ENCODE measurements at regions not wholly inside any gene's neighbourhood (a gene's known extent, or its start where the extent isn't known, plus 50 kb on each side); places are given as distances from the start of the nearest gene placed in this dataset.

DNA sequence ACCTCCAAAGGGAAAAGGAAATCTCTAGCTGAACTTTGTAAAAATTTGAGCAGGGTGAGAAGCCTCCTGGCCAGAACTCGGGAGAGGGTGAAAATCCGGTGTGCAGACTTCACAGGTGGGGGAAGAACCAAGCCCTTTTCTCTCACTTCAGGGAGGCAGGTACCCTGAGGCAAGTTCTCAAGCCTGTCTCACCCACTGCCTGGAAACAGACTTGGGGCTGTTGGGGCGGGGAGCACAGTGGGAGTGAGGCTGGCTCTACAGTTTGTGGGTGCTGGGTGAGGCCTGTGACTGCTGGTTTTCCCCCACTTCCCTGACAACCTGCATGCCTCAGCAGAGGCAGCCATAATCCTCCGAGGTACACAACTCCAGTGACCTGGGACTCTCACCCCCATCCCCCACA lies 187.1 kb downstream of the KIF4B start:
- no peak for DNase-seq (ENCODE audit: low read depth)

DNA sequence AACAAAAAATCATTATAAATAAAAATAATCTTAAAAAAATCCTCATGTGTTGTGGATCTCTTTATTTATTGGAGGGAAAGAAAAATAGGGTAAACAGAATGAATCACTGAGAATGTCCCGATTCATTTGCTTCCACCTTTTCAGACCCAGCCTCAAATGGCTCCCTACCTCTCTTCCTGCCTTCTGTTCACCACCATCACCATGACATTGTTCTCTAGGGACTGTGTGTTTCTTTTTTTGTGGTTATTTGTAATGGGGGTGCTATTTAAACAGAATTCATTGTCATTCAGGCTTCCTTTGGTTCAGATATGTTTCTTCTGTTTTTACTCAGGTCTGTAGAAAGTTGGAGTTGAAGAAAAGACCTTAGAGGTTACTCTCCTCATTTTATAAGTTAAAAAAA lies 198.2 kb downstream of the KIF4B start:
- no peak for DNase-seq (ENCODE audit: low read depth)

DNA sequence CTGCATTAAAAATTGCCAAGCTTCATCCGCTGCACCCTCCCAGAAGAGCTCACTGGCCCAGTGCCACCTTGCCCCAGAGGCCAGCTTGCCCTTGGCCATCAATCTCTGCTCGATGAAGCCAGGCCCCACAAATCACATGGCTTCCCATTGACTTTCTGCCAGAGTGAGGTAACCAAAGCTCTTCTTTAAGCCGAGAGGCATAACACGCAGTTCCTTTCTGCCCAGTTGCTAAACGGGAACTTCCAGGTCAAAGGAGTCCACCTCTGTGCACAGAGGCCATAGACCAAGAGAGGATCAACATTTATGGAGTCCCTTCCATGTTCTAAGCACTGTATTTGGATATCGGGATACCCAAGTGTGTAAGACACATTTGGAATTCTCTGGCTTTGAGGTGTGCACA lies 208.8 kb downstream of the KIF4B start:
- DNase-seq (ENCODE audit: low read depth) = no peak

DNA sequence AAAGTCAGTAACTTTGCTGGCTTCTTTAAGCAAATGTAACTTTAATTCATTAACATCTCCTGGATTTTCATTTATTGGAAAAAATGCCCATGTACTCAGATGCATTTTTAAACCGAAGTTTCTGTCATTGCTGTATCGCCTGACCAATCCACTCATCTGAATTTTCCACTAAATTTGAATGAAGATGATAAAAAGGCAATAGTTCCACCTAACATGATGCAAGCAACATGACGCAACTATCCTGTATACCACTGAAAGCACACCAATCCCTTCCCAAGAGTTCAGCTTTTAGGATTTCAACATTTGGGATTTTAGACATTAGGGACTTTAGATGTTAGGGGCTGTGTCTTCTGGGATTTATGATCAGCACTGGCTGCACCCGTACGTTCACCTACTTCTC lies 215.6 kb downstream of the KIF4B start:
- DNase-seq (ENCODE audit: low read depth) = no peak

DNA sequence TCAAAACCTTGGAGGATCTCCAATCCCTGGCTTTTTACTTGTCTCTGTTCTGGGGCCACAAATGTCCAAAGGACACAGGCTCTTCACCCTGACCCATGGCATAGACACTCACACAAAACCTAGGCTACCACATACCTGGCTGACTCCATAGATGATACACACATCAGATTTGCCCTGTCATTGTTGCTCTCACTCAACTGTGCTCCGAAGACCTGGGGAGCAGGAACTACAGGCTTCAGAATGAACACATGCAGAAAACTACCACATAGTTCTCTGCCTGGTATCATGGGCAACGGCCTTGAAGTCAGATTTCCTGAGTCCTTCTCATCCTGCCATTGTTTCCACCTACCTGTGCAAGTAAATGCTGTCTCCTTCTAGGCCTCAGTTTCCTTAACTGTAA lies 226.2 kb downstream of the KIF4B start:
- no peak for DNase-seq (ENCODE audit: low read depth)

DNA sequence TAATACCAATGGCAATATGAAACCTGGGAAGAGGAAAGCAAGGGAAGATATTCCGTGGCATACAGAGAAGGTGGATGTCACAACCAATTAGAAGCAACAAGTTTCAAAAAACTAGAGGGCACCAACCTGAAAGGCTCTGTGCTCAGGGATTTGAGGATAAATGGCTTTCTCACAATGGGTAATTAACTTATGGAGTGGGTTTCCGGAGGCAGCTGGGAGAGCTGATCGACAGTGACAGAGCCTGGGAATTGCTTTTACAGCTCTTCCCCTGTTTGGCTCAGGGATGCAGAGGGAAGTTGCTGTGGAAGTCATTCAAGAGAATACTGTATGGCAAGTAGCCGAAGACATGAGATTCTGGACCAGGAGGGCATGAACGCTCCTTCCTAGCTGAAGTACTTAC lies 237.0 kb downstream of the KIF4B start:
- DNase-seq (ENCODE audit: low read depth) = no peak

DNA sequence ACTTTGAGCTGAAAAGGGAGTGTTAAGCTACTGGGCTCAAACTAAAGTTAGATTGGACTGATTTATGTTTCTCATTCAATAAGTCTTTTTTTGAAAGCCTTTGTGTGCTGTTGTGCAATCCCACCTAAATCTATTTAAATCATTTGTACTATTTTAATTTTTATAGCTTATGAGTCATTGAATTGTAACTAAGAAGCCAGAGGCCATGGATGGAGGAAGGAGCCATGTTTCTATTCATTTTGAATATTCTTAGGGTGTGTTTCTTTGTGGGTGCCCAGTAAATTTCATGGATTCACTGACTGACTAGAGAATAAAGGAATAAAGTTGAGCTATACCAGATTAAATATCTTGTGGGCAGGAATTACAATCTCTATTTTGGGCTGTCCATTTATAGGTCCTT lies 238.5 kb downstream of the KIF4B start:
- DNase-seq (ENCODE audit: low read depth) = no peak

DNA sequence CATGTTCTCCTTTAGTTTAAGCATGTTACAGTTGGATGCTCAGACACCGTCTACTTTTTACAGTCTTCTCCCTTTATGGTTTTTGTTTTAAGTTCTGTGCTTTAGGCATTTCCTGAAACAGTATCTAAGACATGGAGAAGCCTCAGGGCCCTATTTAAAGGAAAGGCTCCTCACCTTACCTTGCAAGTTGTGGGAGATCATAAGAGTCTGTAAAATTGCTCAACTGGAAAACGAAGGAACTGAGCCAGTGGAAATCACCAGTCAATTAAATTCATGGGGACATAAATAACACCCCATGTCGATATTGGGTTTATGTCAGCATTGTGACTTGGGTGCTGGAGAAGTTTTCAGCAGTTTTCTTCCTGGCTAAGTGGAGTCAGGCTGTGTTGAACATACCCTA lies 239.2 kb downstream of the KIF4B start:
- DNase-seq (ENCODE audit: low read depth) = no peak

DNA sequence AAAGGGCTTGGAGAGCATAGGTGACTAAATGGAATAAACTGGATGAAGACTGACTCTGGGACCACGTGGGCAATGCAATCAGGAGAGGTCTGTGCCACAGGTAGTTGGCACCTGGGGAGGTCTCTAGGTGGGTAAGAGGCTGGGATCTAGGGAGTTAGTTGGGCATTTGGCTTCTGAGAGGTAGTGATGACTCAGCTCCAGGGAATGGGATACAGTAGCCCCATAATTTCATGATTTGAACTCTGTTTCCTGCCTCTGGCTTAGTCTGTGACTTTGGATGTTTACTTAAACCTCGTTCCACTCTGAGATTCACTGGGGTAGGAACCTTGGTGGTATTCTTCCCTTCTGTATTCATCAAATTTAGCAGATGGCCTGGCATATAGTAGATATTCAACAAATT lies 240.8 kb downstream of the KIF4B start:
- DNase-seq (ENCODE audit: low read depth) = no peak

DNA sequence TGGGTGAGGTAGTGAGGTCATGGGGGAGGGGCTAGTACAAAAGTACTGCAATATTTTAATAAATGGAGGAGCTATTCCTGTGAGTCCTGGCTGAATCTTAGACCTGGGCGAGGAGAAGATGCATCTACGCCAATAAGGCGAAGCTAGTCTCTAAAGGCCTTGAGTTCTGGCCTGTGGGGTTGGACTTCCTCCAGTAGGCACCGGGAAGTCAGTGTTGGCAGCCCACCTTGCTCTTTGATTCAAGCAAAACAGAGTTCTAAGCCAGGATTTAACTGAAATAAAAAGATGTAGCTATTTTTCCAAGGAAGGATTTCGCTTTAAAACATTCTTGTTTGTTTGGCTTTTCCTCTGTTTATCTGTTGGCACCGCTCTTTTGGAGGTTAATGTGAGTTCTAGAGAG lies 244.6 kb downstream of the KIF4B start:
- no peak for DNase-seq (ENCODE audit: low read depth)

DNA sequence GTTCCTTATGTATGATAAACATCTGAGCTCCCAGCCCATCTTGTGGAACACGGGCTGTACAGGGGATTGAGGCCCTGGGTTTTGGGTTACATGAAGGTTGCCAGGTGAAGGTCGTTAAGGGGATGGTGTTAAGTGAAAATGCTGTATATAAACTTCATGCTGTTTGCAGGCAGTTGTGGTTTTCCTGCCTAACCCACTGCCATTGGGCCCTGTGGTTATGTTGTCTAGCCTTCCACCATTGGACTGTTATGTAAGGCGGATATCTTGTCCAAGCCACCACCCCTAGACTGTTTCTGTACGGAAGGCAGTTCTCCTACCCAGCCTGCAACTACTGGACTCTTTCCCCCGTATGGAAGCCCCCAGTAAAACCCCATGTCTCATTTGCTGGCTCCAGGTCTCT lies 246.1 kb downstream of the KIF4B start:
- DNase-seq (ENCODE audit: low read depth) = no peak

DNA sequence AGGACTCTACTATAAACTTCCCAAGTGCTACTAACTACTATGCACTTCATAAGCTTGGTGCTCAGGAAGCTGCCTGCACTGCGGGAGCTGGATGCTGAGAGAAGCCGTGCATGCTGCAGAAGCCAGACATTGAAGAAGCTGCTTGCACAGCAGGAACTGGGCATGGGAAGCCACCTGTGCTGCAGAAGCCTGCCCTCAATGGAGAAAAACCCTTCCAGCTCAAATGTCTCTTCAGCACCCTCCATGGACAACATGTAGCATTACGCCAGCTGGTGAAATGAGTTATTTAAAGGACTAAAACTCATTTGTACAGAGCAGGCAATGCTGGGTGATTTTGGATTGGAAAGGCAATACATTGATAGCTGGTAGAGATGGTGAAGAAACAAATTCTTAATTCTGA lies 247.2 kb downstream of the KIF4B start:
- no peak for DNase-seq (ENCODE audit: low read depth)

DNA sequence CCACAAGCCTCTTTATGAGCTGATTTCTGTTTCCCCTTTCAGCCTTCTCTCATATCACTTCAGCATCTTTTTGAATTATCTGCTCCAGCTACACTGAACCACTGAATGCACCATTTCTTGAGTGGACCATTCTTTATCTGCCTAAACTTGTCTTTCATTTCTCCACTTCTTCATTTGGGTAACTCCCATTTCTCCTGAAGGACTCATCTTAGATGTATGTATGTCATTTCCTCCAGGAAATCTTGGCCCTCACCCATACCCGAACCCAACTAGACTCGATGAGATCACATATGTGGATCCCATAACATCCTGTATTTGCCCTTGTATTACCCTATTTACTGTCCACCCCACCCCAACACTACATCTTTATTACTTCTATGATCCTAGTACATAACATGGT lies 249.8 kb downstream of the KIF4B start:
- DNase-seq (ENCODE audit: low read depth) = no peak

DNA sequence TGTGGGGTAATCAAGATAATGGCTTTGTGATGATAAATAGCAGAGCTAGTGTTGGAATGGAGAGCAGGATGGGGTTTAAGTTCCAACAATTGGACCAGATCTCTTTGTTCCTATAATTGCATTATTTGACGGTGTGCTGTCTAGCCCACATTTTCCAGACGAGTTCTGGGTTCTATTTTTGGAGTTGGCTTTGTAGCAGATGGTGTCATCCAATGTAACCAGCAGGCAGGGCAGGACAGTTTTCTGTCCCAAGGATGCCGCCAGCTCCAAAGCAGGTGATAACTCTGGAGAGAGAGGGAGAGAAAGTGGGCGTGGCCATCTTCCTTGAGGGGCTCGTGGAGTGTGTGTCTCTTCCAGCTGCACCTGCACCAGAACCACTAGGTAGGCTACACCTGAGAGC lies 251.3 kb downstream of the KIF4B start:
- no peak for DNase-seq (ENCODE audit: low read depth)

DNA sequence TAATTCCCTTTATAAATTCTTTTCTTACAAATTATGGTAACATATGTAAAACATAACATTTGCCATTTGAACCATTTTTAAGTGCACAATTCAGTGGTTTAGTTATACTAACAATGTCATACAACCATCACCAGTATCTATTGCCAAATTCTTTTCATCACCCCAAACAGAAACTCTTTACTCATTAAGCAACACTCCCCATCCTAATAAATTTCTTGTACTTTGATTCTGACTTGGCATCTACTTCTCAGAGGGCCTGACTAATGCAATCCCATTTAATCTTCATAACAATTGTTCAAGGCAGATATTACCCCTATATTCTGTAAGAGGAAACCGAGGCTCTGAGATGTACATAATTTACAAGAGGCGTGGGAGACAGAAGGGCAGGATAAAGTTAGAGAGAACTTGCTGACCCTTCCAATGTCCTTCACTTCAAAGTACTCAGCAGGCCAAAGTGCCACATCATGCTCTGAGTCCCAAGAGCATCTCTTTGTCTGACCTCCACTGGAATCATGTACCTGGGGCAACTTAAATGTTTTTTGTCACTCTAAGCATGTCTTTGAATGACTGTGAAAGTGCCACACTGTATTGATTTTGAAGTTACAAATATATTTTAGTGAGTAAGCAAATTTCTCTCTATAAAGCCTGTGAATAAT lies 255.3 kb downstream of the KIF4B start:
- DNase-seq (ENCODE audit: low read depth) = no peak

DNA sequence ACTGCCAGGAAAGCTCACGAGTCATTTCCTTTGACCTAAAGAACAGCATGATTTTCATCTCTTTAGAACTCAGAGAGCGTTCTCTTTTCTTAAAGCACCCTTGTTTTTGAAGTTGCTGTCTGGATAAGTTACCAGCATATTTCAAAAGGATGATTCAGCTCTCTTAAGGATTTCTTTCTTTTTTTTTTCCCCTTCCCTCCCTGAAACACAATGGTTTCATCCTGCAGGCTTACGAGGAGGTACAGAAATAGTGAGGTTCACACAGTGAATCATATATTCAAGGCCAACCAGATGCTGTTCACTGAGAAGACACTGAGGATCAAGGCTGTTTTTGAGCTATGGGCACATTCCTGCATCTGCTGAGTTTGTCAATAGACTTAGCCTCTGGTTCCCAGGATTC lies 257.2 kb downstream of the KIF4B start:
- no peak for DNase-seq (ENCODE audit: low read depth)

DNA sequence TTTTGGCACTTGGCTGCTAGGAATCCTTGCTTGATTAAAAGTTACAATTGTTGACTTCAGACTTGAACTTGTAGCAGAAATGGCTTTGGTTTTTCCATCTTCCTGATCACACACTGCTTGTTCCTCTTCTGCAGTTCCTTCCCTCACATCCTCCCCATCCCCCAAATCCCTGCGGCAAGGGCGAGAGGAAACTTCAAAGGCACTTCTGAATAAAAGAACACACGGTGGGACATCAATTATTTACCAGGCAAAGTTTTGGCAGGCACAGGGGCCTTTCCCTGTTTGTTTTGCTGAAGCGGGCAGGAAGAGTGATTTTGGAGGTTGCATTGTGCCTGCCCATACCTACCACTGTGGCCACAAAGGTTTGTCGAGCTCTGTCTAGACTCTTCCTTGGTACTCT lies 260.9 kb downstream of the KIF4B start:
- DNase-seq (ENCODE audit: low read depth) = no peak

DNA sequence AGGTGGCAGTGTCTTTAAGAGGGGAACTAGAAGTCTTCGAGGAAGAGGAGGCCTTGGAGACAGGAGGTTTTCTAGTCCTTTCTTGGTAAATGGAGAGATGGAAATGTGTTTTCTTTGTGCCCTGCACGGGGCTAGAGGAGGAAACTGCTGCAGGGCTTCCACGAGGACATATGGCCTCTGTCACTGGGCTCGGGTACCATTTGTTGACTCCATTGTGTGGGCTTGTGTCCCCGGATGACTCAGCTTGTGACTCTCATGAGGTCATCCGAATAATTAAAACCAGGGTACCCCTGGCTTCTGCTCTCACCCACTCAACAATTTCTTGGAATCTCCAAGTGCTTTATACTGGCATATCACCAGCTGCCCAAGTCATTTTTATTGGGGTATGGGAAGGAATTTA lies 261.7 kb downstream of the KIF4B start:
- no peak for DNase-seq (ENCODE audit: low read depth)

DNA sequence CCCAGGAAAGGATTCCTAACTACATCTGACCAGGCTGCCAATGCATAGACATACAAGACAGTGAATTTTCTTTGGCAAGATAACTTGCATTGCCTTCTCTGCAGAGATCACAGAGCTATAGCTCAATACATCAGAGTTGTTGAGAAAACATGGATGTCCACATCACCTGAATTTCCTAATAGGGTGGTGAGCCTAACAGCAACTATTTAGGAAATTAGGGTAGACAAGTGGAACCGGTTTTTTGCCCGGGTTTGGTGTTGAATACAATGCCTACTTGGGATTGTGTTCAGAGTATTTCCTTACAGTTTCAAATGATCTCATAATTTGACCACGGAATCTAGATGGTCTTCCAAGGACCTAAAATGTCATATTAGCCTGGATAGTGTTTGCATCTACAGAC lies 262.7 kb downstream of the KIF4B start:
- DNase-seq (ENCODE audit: low read depth) = no peak

DNA sequence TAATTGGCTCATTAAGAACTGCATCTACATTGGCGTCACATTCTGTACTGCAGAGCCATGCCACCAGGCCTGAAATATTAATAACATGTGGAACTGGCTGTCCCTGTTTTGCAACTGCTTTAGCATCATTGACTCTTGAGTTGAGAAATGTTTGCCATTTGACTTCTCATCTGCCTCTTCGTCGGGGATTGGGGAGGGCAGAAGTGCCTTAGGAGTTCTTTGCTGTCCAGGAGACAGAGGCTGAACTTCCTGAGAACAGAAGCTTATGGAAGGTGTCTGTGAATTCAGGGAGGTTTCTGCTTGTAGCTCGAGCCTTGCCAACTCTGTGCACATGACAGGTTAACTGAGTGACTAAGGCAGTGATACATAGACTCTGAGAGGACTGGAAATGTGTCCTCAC lies 265.0 kb downstream of the KIF4B start:
- DNase-seq (ENCODE audit: low read depth) = no peak

DNA sequence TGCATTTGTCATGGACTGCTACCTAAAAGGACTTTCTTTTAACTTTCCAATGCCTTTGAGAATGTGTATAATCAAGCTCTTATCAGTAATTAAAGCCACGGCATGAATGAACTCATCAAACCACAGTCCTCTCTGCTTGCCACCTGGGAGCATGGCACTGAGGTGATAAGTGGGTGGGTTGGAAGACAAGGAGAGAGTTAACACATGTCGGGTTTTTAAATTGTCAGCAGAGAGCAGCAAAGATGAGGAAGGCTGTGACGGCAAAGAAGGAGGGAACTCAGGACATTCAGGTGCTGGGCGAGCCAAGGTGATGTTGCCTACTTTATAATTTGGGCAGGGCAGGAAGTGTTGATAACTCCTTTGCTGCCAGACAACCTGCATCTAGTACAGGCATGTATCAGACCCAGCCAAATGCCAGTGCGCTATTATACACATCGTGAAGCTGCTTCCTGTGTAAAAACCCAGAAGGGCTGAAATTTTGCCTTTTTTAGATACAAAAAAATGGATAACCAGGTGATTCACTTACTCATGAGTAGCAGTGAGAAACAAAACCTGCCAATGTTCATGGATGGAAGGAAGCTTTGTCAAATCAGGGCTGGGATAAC lies 269.1 kb downstream of the KIF4B start:
- no peak for DNase-seq (ENCODE audit: low read depth)

DNA sequence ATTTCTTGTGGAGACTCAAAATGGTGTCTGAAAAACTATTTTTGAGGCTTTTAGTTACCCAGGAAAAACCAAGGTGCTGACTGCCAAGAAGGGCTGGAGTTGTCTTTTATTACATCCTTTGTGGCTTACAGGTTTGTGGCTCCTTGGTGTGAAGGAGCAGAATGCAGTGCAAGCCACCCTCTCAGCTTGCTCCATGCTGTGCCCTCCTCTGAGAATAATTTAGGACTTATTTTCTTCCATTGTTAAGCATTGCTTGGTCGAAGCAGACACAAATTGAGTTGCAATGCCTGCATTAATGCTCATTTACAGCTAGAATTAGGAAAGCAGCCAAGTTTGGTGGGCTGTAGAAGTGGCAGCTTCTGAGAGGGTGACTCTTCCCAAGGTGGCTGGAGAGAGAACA lies 272.2 kb downstream of the KIF4B start:
- no peak for DNase-seq (ENCODE audit: low read depth)

DNA sequence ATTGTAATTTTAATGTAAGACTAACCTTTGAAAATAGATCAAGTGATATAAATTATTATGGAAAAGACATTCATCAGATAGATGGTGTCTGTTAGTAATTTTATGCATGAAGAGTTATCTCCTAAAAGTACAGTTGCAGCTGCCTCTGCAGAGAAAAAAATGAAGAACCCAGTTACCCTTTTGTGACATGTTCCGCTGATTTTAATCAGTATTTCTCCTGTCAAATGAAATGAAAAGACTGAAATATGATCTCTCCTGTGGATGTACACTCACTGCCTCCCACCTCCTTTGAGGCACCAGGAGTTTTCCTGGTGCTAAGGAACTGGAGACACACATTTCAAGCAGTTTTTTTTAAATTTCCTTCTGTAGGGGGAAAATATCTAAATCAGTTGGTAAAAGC lies 277.4 kb downstream of the KIF4B start:
- no peak for DNase-seq (ENCODE audit: low read depth)

DNA sequence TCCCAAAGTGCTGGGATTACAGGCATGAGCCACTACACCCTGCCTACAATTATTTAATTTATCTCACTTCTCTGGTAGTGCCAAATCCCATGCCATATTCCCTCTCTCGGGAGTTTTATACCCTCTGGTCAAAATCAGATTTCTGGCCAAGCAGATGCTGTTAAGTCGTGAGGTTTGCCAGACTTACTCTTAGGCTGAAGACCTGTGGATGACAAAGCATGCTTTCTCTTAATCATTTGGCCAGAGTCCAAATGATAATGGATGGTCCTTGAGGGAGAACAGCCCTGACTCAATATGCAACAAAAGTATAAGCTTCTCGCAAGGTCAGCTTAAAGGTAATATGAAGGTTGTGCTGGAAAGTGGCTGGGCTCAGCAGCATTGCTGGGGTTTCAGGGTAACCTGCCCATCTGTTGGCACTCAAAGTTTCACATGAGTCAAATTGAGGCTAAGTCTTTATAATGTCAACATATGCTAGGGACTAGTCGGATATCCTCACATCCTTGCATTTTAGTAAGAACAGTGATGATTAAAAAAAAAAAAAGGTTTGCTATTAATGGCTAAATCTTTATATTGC lies 280.1 kb downstream of the KIF4B start:
- DNase-seq (ENCODE audit: low read depth) = no peak
